ENCODE measurements at regions not wholly inside any gene's neighbourhood (a gene's known extent, or its start where the extent isn't known, plus 50 kb on each side); places are given as distances from the start of the nearest gene placed in this dataset.
A peak's percentile ranks its signal among the peaks of the same experiment; 100 is the strongest.
"Not testable (repeated sequence)": the region's sequence is repeated elsewhere in the genome, so short reads cannot be mapped to it uniquely, and the experiment has no call there.

DNA sequence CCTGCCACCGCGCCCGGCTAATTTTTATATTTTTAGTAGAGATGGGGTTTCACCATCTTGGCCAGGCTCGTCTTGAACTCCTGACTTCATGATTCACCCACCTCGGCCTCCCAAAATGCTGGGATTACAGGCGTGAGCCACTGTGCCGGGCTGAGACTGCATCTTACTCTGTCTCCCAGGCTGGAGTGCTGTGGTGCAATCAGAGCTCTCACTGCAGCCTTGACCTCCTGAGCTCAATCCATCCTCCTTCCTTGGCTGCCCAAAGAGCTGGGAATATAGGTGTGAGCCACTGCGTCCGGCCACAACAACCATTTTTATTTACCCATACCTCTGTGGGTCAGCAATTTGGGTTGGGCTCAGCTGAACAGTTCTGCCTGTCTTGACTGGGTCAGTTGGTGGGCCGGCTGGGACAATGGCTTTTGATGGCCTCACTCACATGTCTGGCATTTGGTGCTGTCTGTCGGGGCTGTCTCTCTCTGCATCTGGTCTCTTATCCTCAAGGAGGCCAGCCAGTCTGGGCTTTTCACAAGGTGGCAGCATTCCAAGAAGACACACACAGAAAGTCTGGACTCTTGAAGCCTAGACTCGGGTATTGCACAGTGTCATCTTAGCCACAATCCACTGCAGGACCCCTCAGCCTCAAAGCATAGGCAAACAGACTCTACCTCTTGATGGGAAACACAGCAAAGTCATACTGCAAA lies 116.8 kb upstream of the GATA6 start:
- no peak for DNase-seq
- Histone ChIP-seq H3K4me3 (no peak overlapping the region), H3K36me3 (no peaks in the 10 kb centered on the region), H3K27me3 (no peaks in the 10 kb centered on the region), H3K9me3 (no peaks in the 10 kb centered on the region)

DNA sequence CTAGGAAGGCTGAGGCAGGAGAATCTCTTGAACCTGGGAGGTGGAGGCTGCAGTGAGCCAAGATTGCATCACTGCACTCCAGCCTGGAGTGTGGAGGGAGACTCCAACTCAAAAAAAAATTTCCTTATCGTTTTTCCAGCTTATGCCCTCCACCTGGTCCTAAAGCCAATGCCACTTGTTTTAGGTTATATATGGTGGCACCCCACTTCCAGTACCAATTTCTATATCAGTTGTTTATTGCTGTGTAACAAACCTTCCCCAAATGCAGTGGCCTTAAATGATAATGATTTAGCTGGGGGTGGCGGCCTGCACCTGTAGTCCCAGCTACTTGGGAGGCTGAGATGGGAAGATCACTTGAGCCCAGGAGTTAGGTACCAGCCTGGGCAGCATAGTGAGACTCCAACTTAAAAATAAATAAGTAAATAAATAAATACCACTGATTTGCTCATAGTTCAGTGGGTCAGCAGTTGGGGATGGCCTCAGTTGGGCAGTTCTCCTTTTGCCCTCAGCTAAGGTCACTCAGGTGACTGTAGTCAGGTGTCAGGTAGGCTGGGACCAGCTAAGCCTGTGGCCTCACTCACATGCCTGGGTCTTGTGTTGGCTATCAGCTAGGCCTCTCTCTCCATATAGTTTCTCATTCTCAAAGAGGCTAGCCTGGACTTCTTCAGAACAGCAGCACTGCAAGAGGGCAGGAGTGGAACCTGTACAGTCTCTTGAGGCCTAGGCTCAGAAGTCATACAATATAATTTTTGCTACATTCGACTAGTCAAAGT lies 113.7 kb upstream of the GATA6 start:
- Histone ChIP-seq H3K9me3 (no peaks in the 10 kb centered on the region), H3K36me3 (no peaks in the 10 kb centered on the region), H3K27me3 (no peaks in the 10 kb centered on the region), H3K4me3 (no peak overlapping the region)
- no peak for DNase-seq

DNA sequence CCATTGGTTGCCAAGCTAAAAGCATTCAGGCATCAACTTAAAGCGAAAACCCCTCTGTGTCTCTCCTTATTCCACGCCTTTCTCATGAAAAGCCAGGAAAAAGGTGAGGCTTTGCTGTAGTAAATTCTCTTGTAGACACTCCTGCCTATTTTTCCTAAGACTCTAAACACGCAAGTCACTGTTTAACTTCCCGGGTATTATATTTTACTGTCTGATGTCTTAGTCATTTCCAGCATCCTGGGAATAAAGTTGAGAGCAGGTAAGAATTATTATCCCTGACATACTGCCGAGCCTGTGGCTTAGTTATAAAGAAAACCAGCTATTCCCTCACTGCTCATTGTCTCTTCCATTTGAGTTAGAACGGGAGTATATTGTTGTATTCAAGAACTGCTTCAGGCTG lies 112.4 kb upstream of the GATA6 start:
- Histone ChIP-seq H3K27me3 (no peaks in the 10 kb centered on the region), H3K9me3 (no peaks in the 10 kb centered on the region), H3K36me3 (no peaks in the 10 kb centered on the region), H3K4me3 (no peak overlapping the region)
- no peak for DNase-seq

DNA sequence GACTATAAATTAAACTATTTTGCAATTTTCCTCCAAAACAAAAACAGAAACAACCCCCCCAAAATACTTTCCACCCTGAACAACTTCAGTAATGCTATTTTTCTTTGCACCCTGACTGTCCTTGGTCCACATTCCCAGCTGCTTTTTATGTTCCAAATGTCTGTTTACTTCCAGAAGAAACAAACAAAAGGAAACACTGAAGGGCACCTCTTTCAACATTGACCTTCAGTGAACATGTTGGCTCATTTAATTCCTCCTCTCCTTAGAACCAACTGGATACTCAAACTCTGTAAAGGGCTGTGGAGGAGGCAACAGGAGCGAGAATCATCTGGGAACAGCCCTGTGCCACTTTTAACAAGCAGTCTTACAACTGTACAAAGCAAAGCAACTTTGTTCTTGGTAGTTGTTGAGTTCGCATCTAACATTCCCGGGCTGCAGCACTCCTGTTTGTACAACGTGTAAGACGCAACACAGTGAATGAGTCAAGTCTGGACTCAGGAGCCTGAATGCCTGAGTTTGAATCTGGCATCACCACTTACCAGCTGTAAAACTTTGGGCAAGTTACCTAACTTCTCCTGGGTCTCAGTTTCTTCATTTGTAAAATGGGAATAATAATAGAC lies 111.4 kb upstream of the GATA6 start:
- H3K9me3 ChIP-seq: no peaks in the 10 kb centered on the region
- H3K36me3 ChIP-seq: no peaks in the 10 kb centered on the region
- no peaks in the 10 kb centered on the region for H3K27me3 ChIP-seq
- no peak overlapping the region for H3K4me3 ChIP-seq
- DNase-seq: no peak

DNA sequence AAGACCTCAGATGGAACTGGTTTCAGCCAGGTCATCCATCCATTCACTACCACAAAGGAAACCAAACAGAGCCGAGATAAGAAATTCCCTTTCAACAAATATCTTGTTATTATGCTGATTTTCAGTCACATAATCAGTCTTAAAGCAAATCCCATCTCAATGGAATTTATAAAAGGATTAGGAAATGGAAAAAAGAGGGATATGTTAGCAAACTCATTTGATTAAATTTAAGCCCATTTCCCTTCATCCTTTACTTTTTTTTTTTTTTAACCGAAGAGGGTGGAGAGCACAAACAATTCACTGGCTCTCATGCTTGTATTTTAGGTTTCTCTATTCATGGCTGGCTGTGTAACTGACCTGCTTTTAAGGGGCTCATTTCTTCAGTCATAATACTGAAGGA lies 109.0 kb upstream of the GATA6 start:
- Histone ChIP-seq H3K4me3 (no peak overlapping the region), H3K9me3 (no peaks in the 10 kb centered on the region), H3K27me3 (no peaks in the 10 kb centered on the region; the same call in 1 of the 2 replicates), H3K36me3 (no peaks in the 10 kb centered on the region)
- no peak for DNase-seq

DNA sequence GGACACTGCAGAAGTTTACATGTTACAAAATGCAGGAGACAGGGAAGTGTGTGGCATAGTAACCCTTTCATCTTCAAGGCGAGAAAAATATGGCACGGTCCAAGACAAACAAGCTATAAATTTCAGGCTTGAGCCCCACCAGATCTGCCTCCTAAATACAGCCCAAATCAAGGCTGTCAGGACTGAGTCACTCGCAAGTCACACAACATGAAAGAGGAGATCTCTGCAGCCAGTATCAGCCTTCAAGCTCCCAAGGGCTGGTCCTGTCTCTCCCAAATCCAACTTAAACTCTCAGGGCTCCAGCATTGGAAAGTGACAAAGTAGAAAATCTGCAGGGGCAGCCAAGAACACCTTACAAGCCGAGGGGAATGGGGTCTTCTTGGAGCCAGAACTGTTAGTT lies 106.3 kb upstream of the GATA6 start:
- peak; percentile 4 for DNase-seq
- H3K27me3 ChIP-seq: no peaks in the 10 kb centered on the region; the same call in 1 of the 2 replicates
- no peak overlapping the region for H3K4me3 ChIP-seq
- no peaks in the 10 kb centered on the region for H3K9me3 ChIP-seq
- no peaks in the 10 kb centered on the region for H3K36me3 ChIP-seq

DNA sequence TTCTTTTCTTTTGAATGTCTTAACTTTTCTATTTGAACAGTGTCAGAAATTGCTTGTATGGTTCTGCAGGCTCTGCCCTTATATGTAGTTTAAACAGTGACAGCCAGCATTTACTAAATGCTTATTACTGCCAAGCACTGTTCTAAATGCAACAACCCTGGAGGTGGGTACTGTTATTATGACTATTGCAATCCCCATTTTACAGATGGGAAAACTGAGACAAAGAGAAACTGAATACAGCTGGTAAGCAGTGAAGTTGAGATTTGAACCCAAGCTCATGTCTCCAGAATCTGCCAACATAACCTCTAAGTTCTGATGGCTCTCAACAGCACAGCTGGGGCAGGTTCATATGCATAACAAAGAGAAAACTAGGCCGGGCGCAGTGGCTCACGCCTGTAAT lies 105.7 kb upstream of the GATA6 start:
- H3K27me3 ChIP-seq: no peaks in the 10 kb centered on the region; the same call in 1 of the 2 replicates
- no peaks in the 10 kb centered on the region for H3K36me3 ChIP-seq
- no peak overlapping the region for H3K4me3 ChIP-seq
- H3K9me3 ChIP-seq: no peaks in the 10 kb centered on the region
- DNase-seq: no peak

DNA sequence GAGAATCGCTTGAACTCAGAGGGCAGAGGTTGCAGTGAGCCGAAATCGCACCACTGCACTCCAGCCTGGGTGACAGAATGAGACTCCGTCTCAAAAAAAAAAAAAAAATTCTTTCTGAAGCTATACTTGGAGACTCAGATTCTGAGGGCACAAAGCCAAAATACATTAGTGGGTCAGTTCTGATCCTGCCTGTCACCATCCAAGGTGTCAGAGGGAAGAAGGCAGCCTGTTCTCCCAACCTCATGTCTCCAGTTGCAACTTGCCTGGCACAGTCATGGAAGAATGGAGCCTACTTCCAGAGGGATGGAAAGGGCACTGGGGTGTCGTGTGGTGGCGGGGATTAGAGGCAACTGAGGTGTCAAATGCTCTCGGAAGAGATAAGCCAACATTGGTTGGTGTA lies 104.8 kb upstream of the GATA6 start:
- no peak for DNase-seq
- no peaks in the 10 kb centered on the region for H3K9me3 ChIP-seq
- no peak overlapping the region for H3K4me3 ChIP-seq
- H3K36me3 ChIP-seq: no peaks in the 10 kb centered on the region
- H3K27me3 ChIP-seq: no peaks in the 10 kb centered on the region; the same call in 1 of the 2 replicates

DNA sequence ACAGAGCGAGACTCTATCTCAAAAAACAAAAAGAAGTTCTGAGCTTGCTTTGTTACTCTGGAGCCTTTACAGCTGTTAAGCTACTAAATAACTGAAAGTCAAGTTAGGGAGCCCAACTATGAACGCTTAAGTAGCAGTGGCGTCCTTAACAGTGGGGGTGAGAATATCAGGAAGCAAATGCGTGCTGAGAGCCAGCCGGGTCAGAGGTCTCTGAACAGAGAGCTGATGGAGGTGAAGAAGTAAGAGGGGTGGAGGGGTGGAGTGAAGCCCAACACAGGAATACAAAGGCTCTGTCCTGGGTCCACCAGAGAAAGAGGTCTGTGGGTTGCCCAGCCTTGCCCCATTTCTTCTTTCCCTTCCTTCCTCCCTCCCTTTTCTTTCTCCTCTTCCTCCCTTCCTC lies 104.1 kb upstream of the GATA6 start:
- Histone ChIP-seq H3K36me3 (no peaks in the 10 kb centered on the region), H3K4me3 (no peak overlapping the region), H3K9me3 (no peaks in the 10 kb centered on the region), H3K27me3 (no peaks in the 10 kb centered on the region; the same call in 1 of the 2 replicates)
- DNase-seq: no peak

DNA sequence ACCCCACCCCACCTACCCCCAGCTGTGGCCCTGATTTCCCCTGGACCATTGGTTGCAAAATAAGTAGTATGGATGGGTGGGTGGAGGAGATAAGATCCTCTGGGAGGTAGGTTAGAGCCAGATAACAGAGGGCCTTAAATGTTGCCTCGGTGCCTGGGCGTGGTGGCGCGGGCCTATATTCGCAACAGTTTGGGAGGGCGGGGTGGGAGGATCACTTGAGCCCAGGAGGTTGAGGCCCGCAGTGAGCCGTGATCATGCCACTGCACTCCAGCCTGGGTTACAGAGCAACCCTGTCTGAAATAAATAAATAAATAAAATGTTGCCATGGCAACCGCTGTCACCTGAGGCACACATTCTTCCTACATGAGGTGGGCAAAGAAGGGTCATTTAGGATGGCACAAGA lies 103.3 kb upstream of the GATA6 start:
- Histone ChIP-seq H3K27me3 (no peaks in the 10 kb centered on the region; the same call in 1 of the 2 replicates), H3K4me3 (no peak overlapping the region), H3K9me3 (no peaks in the 10 kb centered on the region), H3K36me3 (no peaks in the 10 kb centered on the region)
- no peak for DNase-seq

DNA sequence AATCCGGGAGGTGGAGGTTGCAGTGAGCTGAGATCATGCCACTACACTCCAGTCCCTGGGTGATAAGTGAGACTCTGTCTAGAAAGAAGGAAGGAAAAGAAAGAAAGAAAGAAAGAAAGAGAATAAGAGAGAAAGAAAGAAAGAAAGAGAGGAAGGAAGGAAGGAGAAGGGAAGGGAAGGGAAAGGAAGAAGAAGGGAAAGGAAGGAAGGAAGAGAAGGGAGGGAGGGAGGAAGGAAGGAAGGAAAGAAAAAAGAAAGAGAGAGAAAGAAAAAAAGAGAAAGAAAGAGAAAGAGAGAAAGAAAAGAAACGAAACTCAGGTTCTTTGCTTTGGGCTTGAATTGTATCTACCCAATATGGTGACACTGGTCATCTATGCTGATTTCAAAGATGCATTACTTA lies 102.3 kb upstream of the GATA6 start:
- DNase-seq: no peak
- Histone ChIP-seq H3K9me3 (no peaks in the 10 kb centered on the region), H3K36me3 (no peaks in the 10 kb centered on the region), H3K4me3 (no peak overlapping the region), H3K27me3 (no peaks in the 10 kb centered on the region; the same call in 1 of the 2 replicates)

DNA sequence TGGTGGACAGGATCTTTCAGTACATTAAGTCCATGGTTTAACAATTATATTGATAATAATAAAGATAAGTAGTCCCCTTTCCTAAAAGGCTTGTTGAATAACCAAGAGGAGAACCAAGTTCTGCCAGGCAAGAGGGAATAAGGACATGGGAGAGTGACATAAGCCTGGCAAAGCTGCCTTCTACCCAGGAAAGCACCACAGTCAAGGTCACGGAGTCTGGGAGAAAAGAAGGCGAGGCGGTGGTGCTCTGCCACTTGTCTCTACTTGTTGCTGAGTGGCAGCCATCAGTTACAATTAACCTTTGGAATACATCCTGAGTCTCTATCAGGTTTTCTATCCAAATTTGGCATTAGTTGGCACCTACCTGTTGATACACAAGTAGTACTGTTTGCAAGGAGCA lies 101.7 kb upstream of the GATA6 start:
- Histone ChIP-seq H3K36me3 (no peaks in the 10 kb centered on the region), H3K9me3 (no peaks in the 10 kb centered on the region), H3K4me3 (no peak overlapping the region), H3K27me3 (no peaks in the 10 kb centered on the region; the same call in 1 of the 2 replicates)
- no peak for DNase-seq

DNA sequence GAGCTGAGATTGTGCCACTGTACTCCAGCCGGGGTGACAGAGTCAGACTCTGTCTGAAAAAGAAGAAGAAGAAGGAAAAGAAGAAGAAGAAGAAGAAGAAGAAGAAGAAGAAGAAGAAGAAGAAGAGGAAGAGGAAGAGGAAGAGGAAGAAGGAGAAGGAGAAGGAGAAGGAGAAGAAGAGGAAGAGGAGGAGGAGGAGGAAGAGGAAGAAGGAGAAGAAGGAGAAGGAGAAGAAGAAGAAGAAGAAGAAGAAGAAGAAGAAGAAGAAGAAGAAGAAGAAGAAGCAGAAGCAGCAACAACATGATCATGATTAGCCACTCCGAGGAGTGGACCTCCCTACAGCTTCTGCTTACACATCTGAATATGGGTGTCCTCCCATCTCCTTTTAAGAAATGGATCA lies 100.6 kb upstream of the GATA6 start:
- not testable (repeated sequence) for H3K9me3 ChIP-seq, H3K36me3 ChIP-seq, DNase-seq, H3K4me3 ChIP-seq, H3K27me3 ChIP-seq

DNA sequence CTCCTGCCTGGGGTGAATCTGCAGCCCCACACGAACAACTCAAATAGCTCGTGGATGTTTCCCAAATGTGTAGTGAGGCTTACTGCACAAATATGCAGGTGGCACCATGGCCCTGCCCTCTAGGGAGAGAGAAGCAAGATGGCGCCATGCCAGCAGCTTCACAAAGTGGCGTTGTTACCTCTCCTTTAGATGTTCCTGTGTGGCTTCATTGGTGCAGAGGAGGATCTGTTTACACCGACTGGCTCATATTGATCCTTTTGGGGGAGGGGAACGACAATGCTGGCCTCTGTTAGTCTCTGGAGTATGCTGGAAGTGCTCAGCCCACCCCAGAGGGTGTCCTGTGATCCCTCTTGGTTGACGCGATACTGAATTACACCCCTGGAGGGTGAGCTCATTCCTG lies 99.5 kb upstream of the GATA6 start:
- no peak for DNase-seq
- H3K9me3 ChIP-seq: no peaks in the 10 kb centered on the region
- no peaks in the 10 kb centered on the region for H3K27me3 ChIP-seq
- H3K4me3 ChIP-seq: no peak overlapping the region
- H3K36me3 ChIP-seq: no peaks in the 10 kb centered on the region

DNA sequence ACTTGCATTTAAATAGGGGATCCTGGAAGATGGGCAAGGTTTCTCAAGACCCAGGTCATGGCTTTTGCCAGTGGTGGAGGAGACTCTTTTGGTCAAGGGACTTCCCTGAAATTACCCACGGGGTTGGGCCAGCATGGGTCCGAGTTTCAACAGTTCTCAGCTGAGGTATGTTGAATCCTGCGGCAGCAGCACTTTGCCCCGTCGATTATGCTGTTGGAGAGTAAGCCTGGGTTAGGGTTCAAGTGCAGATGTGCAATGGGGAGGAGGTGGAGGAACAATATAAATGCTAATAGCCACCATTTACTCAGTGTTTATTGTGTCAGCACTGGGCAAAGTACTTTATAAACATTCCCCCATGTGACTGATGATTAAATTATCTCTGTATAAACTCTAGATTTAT lies 96.0 kb upstream of the GATA6 start:
- no peak for DNase-seq
- no peaks in the 10 kb centered on the region for H3K36me3 ChIP-seq
- H3K4me3 ChIP-seq: no peak overlapping the region
- H3K9me3 ChIP-seq: no peaks in the 10 kb centered on the region
- no peaks in the 10 kb centered on the region for H3K27me3 ChIP-seq

DNA sequence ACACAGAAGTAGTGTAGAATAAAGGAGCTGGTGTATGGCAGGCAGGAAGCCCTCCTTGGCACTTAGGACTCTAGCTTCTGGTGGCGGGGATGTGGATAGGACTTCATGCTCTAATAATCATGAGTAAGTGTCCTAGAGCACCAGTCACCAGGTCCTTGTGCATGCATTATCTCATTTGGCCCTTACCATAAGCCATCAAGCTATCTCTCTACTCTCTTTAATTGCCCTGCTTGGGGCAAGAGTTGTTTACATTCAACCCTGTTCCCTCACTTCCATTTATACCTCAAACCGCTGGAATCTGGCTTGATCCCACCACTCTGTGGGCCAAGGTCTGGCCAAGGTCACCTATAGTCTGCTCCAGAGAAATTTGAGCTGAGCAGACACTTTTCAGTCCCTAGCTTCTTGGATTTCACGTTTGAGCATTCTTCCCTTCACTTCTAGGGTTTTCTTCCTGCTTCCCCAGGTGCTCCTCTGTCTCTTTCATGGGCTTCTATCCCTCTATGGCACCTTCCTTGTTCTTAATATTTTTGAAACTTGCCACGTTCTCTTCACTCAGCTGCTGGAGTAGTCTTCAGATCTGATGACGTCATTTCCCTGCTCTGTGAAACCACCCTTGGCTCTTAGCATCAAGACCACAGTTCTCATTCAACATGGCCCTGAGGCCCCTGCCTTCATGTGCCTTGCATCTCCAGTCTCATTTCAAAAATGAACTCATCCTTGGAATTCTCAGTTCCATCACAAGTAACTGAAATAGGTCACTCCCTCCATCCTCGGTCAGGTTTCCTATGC lies 94.9 kb upstream of the GATA6 start:
- Histone ChIP-seq H3K27me3 (no peaks in the 10 kb centered on the region), H3K4me3 (no peak overlapping the region), H3K36me3 (no peaks in the 10 kb centered on the region), H3K9me3 (no peaks in the 10 kb centered on the region)
- no peak for DNase-seq

DNA sequence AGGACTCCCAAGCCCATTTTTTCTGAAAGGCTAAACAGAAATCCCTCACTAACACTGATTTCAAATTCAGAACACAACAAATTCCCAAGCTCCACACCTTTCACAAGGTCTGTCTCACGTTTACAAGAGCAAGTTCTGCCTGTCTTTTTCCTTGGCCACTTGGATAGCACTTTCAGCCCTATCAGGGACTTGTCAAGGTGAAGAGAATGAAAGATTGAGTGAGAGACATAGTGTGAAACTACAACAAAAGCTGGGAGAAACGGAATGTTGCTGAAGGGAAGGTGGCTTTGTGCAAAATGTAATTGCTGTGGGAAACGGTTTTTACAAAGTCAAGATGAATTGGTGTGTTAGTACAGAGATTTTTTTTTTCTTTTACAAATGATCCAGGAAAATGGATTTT lies 89.4 kb upstream of the GATA6 start:
- no peaks in the 10 kb centered on the region for H3K9me3 ChIP-seq
- H3K4me3 ChIP-seq: no peak overlapping the region
- H3K27me3 ChIP-seq: no peaks in the 10 kb centered on the region
- DNase-seq: no peak
- no peaks in the 10 kb centered on the region for H3K36me3 ChIP-seq
